SK-N-SH treated with all-trans-retinoic acid at 6 μM for 48 hours (cell line): ENCODE measurements at regions not wholly inside any gene's neighbourhood (a gene's known extent, or its start where the extent isn't known, plus 50 kb on each side); places are given as distances from the start of the nearest gene placed in this dataset.

ENCODE experiments used
- ARNTL ChIP-seq: fragments of 450-650 bp; formaldehyde crosslinking; IDR thresholded peaks from 2 replicates; pipeline ENCODE4 v1.5.0; 2020; ENCODE audit warnings: low read depth, mild to moderate bottlenecking, moderate library complexity, borderline replicate concordance
- CREB5 ChIP-seq: fragments of 250-450 bp; sonication (Bioruptor Pico); IDR thresholded peaks from 2 replicates; pipeline ENCODE4 v1.5.1; 2020; ENCODE audit warnings: low read depth, mild to moderate bottlenecking, moderate library complexity
- ESRRG ChIP-seq: fragments of 250-450 bp; sonication (Bioruptor Pico); IDR thresholded peaks from 2 replicates; pipeline ENCODE4 v1.6.1; 2021; ENCODE audit warnings: mild to moderate bottlenecking
- GLIS3 ChIP-seq: fragments of 250-450 bp; sonication (Bioruptor Pico); IDR thresholded peaks from 2 replicates; pipeline ENCODE4 v1.5.0; 2020; ENCODE audit warnings: mild to moderate bottlenecking, moderate library complexity
- OSR1 ChIP-seq: fragments of 250-450 bp; sonication (Bioruptor Pico); IDR thresholded peaks from 2 replicates; pipeline ENCODE4 v1.8.0; 2022; ENCODE audit warnings: moderate library complexity, mild to moderate bottlenecking, inconsistent platforms
- PATZ1 ChIP-seq: fragments of 250-450 bp; sonication (Bioruptor Pico); IDR thresholded peaks from 2 replicates; pipeline ENCODE4 v1.8.0; 2020; ENCODE audit warnings: mild to moderate bottlenecking, moderate library complexity, borderline replicate concordance
- POU6F1 ChIP-seq: fragments of 250-450 bp; sonication (Bioruptor Pico); IDR thresholded peaks from 2 replicates; pipeline ENCODE4 v1.8.0; 2021; ENCODE audit warnings: low read depth, mild to moderate bottlenecking, moderate library complexity, borderline replicate concordance
- PPARA ChIP-seq: fragments of 250-450 bp; sonication (Bioruptor Pico); IDR thresholded peaks from 2 replicates; pipeline ENCODE4 v1.5.0; 2020; ENCODE audit warnings: mild to moderate bottlenecking, borderline replicate concordance
- SNAI2 ChIP-seq: fragments of 250-450 bp; sonication (Bioruptor Pico); IDR thresholded peaks from 2 replicates; pipeline ENCODE4 v1.5.0; 2020; ENCODE audit warnings: mild to moderate bottlenecking, moderate library complexity
- ZFP30 ChIP-seq: fragments of 450-650 bp; formaldehyde crosslinking; IDR thresholded peaks from 2 replicates; pipeline ENCODE4 v1.5.0; 2022; ENCODE audit warnings: mild to moderate bottlenecking, moderate library complexity
- ZNF565 ChIP-seq: fragments of 450-650 bp; formaldehyde crosslinking; conservative IDR thresholded peaks from 2 replicates; pipeline ENCODE4 v1.5.0; 2020; ENCODE audit warnings: low read depth, mild to moderate bottlenecking, moderate library complexity

- TF ChIP-seq PATZ1 (CRISPR knock-in tag) (no peak), POU6F1 (no peak), ARNTL (CRISPR knock-in tag) (no peak), PPARA (CRISPR knock-in tag) (no peak), CREB5 (no peak), ZFP30 (CRISPR knock-in tag) (no peak), ESRRG (CRISPR knock-in tag) (no peak), GLIS3 (CRISPR knock-in tag) (no peak), OSR1 (CRISPR knock-in tag) (no peak), SNAI2 (CRISPR knock-in tag) (no peak), ZNF565 (no peak)
Observed at GRCh38 chr2:71801556-71801955, 346.1 kb downstream of the CYP26B1 start.
